ENCODE measurements at regions not wholly inside any gene's neighbourhood (a gene's known extent, or its start where the extent isn't known, plus 50 kb on each side); places are given as distances from the start of the nearest gene placed in this dataset.

DNA sequence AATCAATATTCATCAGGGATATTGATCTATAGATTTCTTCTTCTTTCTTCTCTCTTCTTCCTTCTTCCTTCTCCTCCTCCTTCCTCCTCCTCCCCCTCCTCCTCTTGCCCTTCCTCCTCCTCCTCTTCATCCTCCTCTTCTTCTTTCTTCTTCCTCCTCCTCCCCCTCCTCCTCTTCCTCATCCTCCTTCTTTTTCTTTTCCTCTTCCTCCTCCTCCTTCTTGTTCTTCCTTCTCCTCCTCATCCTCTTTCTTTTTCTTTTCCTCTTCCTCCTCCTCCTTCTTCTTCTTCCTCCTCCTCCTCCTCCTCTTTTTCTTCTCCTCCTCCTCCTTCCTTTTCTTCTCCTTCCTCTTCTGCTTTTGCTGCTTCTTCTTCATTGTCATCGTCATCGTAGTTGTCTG, 52.4 kb upstream of the SERINC1 start:
- TF ChIP-seq, protein P1, sequence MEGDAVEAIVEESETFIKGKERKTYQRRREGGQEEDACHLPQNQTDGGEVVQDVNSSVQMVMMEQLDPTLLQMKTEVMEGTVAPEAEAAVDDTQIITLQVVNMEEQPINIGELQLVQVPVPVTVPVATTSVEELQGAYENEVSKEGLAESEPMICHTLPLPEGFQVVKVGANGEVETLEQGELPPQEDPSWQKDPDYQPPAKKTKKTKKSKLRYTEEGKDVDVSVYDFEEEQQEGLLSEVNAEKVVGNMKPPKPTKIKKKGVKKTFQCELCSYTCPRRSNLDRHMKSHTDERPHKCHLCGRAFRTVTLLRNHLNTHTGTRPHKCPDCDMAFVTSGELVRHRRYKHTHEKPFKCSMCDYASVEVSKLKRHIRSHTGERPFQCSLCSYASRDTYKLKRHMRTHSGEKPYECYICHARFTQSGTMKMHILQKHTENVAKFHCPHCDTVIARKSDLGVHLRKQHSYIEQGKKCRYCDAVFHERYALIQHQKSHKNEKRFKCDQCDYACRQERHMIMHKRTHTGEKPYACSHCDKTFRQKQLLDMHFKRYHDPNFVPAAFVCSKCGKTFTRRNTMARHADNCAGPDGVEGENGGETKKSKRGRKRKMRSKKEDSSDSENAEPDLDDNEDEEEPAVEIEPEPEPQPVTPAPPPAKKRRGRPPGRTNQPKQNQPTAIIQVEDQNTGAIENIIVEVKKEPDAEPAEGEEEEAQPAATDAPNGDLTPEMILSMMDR (IDR thresholded peaks at IDR 0.05), result no peak
- no peak for ATAC-seq (ENCODE audit: low FRiP score)
- DNase-seq (ENCODE audit: low spot score), result no peak

DNA sequence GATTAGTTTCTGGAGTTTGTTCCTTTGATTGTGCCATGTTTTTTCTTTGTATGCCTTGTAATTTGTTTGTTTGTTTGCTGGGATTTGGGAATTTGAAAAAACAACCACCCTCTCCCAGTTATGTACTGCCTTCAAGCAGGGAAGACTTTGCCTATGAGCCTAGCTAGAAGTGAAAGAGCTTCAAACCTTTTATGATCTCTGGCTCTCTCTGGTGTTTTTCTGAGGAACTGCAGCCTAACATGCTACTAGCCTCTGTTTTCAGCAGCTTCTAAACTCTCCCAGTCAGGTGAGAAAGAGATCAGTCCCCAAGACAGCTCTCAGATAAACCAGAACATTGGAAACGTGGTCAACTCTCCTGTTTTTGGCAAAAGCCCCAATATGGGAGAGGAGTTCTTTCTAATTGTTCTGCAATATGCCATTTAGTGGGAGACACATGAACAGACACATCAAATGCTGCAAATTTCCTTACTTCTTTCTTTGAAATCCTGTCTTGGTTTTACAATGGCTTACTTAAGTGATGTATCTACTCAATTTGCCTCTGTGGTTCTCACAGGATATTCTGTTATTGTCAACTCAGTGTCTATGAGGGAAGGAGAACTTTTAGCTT, 58.9 kb upstream of the SERINC1 start:
- DNase-seq (ENCODE audit: low spot score) (no peak), ATAC-seq (ENCODE audit: low FRiP score) (peak; percentile 70)
- TF ChIP-seq, protein P1 (IDR thresholded peaks at IDR 0.05), result peak in 2 of 3 donors; percentile 41 to 75

DNA sequence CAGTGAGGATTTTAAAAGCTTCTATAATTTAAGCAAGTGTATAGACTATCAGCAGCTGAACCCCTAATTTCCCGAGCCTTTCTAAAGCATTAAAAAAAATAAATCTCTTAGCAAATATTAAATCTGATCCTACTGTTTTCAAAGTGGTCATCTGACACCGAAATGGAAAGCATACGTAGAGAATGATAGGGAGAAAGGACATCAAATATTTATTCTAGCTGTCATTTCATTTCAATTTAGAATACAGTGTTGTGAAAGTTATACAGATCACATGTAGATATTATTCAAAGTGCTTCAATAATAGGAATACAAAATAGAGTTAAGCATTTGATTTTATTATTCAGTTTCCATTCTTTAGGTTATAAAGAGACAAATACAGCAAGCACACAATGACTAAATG, 61.9 kb upstream of the PKIB start:
- no peak for ATAC-seq (ENCODE audit: low FRiP score)
- no peak for DNase-seq (ENCODE audit: low spot score)
- TF ChIP-seq, protein P1 (IDR thresholded peaks at IDR 0.05), result no peak

DNA sequence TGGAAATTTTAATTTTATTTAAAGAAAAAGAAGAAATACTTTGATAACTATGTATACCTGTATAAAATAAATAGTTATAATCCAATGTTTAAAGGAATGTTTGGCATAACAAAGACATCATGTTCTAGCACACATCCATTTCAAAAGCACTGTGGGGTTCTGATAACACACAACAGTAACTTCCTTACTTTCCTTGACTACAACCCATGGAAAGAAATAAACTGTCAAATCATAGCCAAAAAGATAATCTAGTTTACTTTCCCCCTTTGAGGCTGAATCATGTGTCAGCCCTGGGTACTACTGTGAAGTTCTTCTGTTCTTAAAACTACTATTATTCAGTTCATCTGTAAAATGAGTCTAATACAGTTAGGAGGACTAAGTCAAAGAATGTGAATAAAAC, 61.4 kb upstream of the PKIB start:
- no peak for DNase-seq (ENCODE audit: low spot score)
- no peak for ATAC-seq (ENCODE audit: low FRiP score)
- TF ChIP-seq, protein P1 (IDR thresholded peaks at IDR 0.05), result no peak

DNA sequence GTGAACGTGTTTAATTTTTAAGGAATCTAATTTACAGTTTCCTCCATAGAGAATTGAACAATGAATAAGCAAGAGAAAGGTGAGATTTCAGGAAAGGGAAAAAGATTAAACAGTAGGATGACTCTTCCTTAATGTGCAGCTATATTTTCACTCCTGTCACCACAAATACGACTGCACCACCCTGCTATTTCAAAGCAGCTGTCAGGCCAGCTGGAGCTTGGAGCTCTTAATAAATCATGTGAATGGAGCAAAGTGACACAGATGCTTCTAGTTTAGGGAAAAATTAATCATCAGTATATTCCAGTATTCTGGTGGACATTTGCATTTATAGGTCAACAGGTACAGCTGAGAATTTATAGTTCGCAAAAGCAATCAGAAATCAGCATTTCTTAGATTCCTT, 56.5 kb upstream of the PKIB start:
- ATAC-seq (ENCODE audit: low FRiP score) (no peak), DNase-seq (ENCODE audit: low spot score) (no peak)
- TF ChIP-seq, protein P1 (IDR thresholded peaks at IDR 0.05), result no peak

DNA sequence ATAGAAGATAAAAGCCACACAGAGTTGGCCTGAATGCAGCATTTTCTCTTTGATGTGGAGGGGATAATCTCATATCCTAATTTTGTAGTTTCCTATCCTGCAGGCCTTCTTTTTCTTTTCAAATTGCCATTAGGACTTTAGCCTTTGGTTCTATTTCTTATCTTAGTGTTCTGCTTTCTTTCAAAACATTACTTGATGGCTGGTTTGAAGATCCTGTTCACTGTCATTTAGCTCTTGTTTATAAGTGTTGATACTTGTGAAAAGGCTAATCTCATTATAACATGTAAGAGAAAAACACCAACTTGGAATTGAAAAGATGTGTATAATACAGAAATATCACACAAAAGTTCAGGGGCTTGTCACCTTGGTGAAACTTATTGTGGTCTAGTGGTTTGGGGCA, 54.6 kb upstream of the PKIB start:
- ATAC-seq (ENCODE audit: low FRiP score) (no peak), DNase-seq (ENCODE audit: low spot score) (no peak)
- TF ChIP-seq, protein P1 (IDR thresholded peaks at IDR 0.05), result no peak

DNA sequence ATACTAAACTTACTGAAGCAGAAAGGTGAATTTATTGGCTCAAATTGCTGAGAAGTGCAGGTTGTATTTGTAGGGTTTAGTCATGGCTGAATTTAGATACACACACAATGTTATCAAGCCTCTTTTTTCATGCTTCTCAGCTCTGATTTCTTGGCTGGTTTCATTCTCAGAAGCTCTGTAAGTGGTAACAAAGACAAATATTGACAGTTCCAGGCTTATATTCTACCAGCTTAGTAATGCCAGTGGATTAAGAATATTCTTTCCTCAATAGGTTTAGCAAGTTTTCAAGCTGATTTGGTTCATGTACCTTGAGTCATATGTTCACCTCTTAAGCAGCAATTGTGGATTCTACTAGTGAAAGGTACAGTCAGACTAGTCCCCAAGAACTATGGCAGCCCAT, 52.1 kb upstream of the PKIB start:
- ATAC-seq (ENCODE audit: low FRiP score) (no peak), DNase-seq (ENCODE audit: low spot score) (no peak)
- TF ChIP-seq, protein P1 (IDR thresholded peaks at IDR 0.05), result no peak

Measured in omental fat pad (tissue), 3 donors.